Activated T-cell treated with anti-CD3 and anti-CD28 coated beads, Interleukin-2, amount 50 U/mL, for 48 hours (primary cell): ENCODE measurements at regions not wholly inside any gene's neighbourhood (a gene's known extent, or its start where the extent isn't known, plus 50 kb on each side); places are given as distances from the start of the nearest gene placed in this dataset.
"Not testable (repeated sequence)": the region's sequence is repeated elsewhere in the genome, so short reads cannot be mapped to it uniquely, and the experiment has no call there.

Experiments
- DNase-seq, 2 experiments: peaks; one replicate each; pipeline ENCODE4 v3.0.0-alpha.2; 2020

DNA sequence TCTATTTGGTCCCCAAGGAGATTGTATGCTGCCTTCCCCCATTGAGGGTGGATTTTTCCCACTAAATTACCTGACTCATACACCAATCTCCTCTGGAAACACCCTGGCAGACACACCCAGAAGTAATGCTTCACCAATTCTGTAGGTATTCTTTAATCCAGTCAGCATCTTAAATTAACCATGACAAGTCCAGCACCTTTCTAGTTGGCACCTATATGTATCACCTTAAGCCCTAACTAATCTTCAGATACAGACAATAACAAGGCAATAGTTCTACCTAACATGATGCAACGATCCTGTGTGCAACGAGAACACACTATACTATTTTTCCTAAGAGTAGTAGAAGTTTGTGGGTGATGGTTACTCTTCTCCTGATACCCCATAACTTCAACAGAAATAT is 473.3 kb upstream of the NPAP1 start:
- not testable (repeated sequence) for DNase-seq

DNA sequence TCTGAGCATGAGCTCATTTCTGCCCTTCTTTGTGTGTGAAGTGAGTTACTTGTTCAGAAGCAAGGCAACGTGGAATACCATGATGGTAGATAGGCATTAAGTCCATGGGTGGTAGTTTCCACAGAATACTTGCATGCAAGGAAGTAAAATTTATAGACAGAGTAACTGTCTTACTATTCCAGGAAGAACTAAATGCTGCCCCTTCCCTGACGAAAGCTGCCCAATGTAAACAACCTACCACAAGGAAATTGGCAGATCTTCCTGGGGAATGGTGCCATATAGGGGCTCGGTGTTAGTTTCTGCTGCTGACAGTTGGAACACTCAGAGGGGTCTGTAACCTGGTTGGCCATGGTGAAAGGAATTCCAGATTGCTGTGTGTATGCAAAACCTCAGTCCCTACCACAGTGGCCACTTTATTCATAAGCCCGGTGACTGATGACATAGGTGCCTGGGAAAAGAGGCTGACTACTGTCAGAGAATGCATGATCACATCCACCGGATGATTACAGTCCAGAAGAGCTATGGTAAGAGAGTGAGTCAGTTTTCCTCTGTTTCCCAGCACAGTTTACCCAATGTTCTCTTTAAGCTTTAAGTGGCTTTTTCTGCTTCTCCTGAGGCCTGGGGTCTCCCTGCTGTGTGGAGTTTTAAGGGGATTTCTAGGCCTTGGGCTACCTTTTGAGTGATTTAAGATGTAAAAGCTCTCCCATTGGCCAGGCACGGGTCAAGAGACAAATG is 463.7 kb upstream of the NPAP1 start:
- not testable (repeated sequence) for DNase-seq

DNA sequence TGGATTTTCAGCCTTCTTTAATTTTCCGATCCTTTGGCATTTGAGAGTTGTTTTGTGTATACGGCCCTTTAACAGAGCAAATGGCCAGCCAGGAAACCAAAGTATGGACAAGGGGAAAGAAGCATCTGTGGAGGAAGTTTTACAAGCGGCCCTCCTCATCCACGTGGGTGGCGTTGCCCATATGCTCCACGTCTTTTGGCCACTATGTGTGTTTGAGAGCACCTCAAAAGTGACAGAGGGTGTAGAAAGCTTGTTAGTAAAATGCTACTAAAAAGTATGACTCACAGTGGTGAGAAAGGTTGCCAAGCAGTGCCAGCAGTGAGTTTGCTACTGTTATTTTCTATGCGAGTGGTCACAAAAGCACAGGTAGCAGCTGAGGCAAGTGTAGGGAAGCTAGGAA is 451.8 kb upstream of the NPAP1 start:
- no peak for DNase-seq

DNA sequence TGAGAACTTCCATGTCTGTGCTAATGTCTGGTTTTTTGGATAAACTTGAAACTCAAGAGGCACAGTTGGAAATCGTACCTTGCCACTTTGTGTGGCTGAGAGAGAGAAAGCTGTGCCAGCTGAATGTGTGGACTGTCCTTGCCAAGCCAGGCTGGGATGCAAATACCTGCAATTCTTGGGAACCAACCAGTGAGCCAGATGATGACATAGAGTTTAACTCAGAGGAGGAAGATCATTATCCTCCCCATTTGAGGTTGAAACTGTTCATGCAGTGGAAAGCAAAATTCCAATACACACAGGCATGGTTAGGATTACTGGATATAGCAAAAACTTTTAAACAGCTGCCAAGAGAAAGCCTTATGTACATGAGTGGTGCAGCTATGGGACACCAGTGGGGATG is 451.4 kb upstream of the NPAP1 start:
- DNase-seq: no peak

DNA sequence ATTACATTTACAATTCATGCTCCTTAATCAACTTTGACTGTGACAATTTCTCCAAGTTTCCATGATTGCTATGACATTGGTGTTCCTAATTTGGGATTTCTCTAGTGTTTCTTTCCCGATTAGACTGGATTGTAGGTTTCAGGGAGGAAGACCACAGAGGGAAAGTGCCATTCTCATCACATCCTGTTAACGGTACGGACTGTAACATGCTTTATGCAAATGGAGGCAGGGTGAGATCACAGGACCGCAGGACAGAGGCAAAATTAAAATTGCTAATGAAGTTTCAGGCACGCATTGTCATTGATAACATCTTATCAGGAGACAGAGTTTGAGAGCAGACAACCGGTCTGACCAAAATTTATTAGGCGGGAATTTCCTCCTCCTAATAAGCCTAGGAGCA is 446.7 kb upstream of the NPAP1 start:
- not testable (repeated sequence) for DNase-seq

DNA sequence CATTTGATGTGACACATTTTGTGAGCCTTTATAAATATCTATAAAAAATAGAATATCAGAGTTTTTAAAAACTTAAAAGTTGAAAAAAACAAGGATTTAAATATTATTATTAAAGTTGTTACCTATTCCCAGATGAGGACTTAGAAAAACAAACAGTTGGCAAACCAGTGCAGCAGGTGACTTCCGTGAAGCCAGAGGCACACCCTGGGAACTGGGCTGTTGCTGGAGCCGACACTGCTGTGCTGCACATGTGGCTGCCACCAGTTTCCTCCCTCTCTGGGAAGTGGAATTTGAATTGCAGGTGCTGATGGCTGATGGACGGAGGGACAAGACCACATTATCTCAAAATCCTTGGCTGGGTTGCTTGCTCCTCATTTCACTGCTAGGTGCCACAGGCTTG is 442.4 kb upstream of the NPAP1 start:
- not testable (repeated sequence) for DNase-seq

DNA sequence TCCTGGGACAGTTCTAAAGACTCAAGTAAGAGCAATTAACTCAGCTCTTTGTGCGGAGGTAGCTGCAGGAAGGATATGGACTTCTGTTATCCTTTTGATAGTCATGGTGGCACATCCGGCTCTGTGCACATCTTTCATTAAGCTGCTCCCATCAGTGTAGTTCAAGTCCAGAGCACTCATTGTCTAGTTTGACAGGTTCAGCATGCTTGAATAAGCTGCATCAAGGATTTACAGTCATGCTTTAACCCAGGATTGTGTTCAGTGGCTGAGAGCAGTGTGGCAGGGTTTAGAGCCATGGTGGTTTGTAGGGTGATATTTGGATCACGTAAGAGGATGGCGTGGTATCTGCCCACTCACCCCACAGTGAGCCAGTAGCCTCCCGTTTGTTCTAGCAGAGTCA is 435.0 kb upstream of the NPAP1 start:
- not testable (repeated sequence) for DNase-seq

DNA sequence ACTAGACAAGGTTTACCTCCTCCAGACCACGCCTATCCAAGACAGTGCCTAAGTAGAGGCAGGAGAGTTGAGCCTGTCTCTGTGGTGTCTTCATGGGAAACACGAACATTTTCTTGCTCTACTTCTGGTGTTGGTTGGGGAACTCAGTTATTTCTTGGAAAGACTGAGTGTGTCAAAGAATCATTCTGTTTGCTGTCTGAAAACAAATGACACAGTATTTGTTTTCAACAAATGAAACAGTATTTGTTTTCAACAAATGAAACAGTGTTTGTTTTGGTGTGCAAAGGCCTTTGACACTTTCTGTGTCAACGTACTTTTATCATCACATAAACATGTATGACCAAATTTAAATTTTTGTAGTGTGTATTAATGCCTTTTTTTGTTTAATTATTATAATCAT is 416.5 kb upstream of the NPAP1 start:
- not testable (repeated sequence) for DNase-seq

DNA sequence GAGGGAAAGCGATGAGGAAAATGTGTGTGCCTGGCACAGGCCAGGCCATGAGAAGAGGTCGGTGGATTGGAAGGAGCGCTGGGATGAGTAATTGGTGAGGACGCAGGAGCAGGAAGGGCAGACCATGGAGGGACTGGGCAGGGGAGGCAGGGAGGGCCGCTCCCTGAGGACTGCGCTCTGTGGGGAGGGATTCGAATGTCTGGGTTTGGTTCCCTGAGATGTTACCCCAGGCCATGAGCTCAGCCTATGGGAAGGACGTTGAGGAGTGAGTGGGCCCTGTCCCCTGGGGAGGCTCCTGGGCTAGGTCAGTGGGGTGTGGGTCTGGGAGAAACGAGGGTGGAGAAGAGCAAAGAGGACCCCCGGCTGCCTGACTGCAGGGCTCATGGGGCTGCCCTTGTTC is 415.2 kb upstream of the NPAP1 start:
- not testable (repeated sequence) for DNase-seq

DNA sequence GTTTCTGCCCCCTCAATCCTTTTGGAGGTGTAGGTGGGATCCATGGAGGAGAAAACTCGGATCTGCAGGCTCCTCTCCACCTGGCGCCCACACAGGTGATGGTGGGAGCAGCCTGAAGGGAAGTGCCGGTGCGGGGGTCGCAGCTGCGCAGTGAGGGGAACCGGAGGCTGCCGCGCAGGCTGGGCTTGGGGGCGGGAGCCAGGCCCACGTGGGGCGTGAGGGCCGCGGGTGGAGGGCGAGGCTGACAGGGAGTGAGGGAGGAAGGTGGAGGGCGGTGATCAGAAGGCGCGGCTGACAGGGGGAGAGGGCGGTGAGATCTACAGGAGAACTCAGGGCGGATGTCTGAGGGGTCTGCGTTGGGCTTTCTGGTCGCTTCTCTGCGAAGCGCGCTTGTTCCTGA is 414.7 kb upstream of the NPAP1 start:
- not testable (repeated sequence) for DNase-seq

DNA sequence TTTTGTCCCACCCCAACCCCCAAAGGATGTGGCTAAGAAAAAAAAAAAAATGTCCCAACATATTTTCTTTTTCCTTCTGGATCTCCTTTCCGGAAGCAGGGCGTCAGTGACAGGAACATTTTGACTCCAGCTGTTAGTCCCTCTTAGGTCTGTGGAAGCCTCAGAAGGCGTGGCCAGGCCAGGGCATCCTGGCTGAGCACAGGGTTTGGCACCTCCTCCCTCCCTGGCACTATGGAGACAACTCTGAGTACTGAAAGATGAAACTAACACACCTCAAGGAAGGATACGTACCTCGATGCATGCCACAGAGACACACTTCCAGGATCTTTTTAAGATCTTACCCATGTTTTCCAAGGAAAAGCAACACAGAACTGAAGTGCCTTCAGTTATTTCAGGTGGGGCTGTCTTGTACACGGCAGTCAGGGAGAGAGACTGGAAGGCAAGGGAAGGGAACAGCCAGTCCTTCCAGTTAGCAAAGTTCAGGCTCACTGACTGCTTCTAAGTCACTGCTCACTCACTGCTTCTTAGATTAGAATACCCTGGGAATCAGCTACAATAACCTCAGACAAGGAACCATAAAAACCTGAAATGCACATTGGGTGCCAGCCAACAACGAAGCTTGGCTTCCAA is 406.9 kb upstream of the NPAP1 start:
- not testable (repeated sequence) for DNase-seq

DNA sequence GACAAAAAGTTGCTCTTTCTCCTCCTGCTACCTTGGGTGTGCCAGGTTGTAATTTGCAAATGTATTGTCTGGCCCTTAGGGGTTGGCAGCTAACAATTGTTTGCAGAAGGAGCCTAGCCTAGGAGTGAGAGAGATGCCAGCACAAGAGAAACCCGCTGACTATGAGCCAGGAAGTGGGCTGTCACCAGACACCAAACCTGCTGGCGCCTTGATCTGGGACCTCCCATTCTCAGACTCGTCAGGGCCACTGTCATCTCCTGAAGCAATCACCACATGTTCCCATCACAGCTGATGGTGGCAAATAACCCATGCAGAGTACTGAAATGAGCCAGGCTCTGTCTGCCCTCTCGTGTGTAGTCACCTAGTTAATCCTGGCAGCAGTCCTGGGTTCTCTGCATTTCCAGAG is 406.4 kb upstream of the NPAP1 start:
- no peak for DNase-seq

DNA sequence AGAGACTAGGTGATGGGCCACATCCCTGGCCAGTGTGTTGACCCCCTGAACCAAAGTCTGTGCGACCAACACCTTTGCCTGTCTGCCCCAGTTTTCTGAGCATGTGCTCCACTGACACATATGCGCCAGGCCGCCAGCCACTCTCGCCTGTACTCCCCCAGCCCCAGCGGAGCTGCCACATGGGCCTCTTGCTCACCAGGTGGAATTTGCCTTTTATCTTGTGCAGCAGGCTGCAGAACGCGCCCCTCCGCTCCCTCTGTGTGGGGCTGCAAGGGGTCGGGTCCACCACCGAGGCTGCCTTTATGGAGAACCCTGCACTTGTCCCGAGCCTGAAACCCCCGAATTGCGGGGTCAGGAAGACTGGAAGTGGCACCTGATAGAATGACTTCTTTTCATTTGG is 405.7 kb upstream of the NPAP1 start:
- DNase-seq: no peak

DNA sequence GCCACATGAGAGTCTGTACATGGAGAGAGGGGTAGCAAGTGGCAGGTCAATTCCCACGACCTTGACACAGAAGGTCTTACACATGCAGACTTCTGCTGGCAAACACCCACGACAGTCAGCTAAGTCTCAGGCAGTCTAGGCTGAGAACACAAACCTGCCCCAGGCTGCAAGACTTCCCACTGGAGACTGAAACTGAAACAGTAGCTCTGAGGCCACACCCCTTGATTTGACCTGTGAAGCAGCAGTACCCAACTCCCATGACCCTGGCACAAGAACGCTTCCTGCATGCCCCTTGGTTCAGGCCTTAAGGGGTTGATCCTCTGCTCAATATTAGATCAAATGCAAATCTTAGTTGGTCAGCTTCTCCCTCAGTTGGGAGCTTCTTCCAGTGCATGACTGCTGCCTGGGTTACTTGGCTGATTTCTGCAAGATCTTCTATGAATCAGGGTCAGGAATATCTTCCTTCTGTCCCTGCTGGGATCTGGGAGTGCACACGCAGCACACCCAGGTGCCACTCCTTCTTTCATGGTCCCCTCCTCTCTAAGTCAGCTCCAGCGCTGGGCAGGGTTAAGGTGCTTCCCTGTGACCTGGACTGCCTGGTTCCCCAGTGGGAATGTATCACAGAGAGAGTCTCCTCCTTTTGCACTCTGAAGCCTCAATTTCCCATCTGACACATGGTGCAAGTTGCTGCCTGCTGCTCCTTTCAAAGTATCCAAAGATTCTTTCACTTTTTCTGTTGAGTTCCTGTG is 403.9 kb upstream of the NPAP1 start:
- DNase-seq: not testable (repeated sequence)

DNA sequence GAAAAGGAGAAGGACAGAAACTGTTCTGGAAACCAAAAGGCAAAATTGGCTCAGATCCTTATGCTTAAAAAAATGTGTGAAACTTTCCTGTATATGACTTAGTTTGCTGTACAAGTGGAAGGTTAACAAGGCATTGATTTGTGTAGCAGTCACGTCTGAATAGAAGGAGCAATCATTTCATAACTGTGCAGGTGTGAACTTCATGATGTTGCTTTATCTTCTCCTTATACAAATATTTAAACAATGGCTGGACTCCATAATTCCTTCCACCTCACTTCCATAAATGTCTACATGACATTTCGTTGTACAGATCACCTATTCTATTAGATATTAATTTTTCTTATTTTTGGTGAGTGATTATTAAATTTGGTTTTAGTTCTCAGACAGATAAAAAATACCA is 382.7 kb upstream of the NPAP1 start:
- no peak for DNase-seq

DNA sequence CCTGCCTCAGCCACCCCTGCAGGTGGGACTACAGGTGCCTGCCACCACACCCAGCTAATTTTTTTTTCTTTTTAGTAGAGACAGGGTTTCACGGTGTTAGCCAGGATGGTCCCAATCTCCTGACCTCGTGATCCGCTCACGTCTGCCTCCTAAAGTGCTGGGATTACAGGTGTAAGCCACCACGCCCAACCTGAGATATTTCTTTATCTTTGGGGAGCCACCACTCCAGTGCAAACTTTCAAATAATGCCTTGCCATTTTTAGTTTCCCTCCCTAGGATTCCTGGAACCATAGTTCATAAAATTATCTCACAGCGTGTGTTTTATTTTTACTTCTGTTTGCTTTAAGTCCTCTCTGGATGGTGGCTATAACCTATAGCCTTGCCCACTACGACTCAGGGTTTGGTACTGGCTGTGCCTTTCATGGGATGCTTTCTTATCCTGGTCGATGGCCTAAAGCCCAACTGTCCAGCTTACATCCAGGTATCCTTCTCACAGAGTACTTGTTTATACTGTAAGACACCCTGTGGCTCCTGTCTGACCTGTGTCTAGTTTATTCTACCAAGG is 374.7 kb upstream of the NPAP1 start:
- DNase-seq: not testable (repeated sequence)

DNA sequence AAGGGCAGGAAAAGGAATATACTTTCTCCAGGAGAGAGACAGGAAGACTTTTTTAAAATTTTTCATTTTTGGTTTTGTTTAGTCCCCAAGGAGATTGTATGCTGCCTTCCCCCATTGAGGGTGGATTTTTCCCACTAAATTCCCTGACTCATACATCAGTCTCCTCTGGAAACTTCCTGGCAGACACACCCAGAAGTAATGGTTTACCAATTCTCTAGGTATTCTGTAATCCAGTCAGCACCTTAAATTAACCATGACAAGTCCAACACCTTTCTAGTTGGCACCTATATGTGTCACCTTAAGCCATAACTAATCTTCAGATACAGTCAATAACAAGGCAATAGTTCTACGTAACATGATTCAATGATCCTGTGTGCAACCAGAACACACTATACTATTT is 373.6 kb upstream of the NPAP1 start:
- DNase-seq: not testable (repeated sequence)

DNA sequence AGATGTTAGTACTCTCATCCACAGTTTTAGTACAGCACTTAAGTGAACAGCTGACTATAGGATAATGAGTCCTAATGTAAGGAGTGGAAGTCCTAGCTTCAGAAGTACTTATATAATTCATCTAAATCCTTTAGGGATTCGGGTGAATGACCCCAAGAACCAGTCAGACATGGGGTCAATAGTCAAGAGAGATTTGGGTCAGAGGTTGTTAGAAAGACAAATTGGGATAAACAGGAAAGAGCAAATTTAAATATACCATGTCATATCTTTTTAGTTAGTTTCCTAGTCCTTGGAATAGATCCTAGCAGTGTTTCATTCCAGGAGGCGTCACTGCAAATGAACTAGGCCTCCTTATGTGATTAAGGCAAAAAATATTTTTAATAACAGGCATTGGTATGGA is 370.8 kb upstream of the NPAP1 start:
- not testable (repeated sequence) for DNase-seq

DNA sequence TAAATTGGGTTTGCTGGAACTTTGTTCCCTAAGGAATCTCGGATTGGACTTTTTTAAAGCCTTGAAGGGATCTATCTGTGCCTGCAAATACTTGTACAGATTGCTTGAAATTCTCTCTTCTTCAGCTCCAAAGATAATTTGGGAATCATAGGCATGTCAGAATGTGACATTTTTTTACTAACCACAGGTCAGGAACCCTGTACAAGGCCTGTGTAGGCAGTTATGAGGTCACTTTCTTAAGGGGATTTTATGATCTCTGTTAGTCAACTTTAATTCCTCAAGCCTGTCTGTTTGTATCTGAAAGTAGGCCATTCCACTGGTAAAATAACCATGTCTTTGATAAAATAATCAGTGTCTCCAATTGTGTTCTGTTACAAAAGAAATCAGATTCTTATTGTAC is 369.9 kb upstream of the NPAP1 start:
- not testable (repeated sequence) for DNase-seq

DNA sequence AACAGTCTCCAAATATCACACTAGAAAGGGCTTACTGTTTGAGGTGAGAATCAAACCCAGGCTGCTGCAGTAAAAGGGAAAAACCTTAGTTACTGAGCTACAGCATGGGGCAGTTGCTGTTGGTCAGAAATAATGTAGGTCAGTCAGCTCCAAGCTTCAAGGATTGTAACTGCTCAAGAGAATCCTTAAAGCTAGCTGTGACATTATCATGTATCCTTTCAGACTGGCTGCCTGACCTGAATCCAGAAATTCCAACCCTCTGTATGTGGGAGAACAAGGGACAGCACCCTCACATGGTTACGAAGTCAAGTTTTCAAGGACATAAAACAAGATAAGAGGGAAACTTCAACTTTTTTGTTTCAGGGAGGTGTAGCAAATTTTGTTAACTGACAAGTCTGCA is 365.9 kb upstream of the NPAP1 start:
- DNase-seq: not testable (repeated sequence)

DNA sequence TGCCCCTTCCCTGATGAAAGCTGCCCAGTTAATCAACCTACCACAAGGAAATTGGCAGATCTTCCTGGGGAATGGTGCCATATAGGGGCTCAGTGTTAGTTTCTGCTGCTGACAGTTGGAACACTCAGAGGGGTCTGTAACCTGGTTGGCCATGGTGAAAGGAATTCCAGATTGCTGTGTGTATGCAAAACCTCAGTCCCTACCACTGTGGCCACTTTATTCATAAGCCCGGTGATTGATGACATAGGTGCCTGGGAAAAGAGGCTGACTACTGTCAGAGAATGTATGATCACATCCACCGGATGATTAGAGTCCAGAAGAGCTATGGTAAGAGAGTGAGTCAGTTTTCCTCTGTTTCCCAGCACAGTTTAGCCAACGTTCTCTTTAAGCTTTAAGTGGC is 363.9 kb upstream of the NPAP1 start:
- not testable (repeated sequence) for DNase-seq

DNA sequence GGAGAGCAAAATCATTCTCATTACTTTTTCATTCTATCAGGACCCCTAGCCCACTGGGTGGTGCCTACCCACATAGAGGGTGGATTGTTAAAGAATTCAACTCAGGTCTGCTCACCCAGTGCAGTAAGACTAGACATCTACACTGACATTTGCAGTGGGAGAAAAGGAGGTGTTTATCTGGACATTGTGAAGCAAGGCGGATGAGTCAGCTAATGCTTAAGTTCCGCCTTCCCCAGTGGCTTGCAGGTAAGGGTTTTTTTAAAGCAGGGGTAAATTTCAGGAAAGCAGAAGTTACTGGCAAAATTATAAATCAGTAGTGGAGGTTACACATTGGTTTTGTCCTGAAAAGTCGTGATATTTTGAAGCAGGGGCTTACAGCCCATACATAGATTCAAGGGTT is 359.2 kb upstream of the NPAP1 start:
- not testable (repeated sequence) for DNase-seq

DNA sequence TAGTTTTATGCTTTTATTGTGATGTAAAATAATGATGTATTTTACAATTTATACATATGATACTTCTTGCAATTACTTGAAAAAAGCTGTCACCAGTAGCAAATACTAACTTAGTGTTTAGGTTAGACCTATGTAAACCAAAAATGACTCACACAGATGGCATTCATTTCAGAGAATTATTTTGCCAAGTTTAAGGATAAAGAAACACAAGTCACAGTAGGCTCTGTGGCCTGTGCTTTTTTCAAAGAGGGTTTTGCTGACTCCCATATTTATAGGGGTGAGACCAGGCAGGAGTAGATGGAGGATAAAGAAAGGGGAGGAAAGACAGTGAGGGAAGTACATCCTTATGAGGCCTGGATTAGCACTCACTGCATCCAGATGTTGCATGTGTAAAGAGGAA is 356.6 kb upstream of the NPAP1 start:
- DNase-seq: no peak

DNA sequence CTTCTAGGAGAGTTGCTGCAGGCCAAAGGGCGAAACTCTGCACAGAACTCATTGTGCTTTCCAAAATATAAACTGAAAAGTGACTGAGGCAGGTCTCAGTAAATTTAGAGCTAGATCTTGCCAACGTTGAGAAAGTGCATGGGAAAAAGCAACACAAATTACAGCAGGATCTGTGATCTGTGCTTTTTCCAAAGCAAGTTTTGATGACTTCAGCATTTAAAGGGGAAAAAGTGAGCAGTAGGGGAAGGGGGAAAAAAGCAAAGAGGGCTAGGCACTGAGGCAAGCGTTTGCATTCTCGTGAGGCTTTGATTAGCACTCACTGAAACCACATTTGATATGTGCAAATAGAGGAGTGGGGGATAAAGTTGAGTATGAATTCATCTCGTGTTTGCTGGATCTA is 351.5 kb upstream of the NPAP1 start:
- DNase-seq: not testable (repeated sequence)
